OCI-LY3 (cell line): ENCODE measurements at regions not wholly inside any gene's neighbourhood (a gene's known extent, or its start where the extent isn't known, plus 50 kb on each side); places are given as distances from the start of the nearest gene placed in this dataset.

Experiments
- CTCF ChIP-seq: fragments of 200-600, 300-600 bp; sonication (generic); IDR thresholded peaks from 2 replicates; pipeline ENCODE4 v1.5.1; 2014; ENCODE audit warnings: antibody characterized with exemption, low read length, low read depth
- EZH2phosphoT487 ChIP-seq: fragments of 200-600 bp; shearing (Covaris generic); IDR thresholded peaks from 2 replicates; pipeline ENCODE4 v1.6.1; 2018; ENCODE audit warnings: antibody characterized with exemption, mixed run types, low read depth

DNA sequence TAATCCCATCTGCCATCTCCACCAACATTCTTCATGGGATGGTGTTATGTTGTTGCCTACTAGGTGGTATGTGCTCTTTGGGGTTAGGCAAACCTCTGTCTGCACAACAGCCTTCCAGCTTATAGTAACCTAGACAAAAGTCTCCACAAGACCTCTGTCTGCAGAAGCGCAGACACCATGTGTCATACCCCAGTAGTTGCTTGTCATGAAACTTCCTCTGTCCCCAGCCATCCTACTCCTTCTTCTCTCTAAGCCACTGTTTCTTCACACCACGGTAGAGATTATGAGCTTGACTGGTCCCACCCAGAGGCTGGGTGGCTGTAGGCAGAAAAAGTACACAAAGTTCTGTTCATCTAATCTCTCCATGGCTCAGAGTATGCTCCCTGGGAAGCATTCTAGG, 100.3 kb downstream of the MAF start:
- no peak for TF ChIP-seq CTCF
- no peak for TF ChIP-seq EZH2phosphoT487
